ENCODE measurements at regions not wholly inside any gene's neighbourhood (a gene's known extent, or its start where the extent isn't known, plus 50 kb on each side); places are given as distances from the start of the nearest gene placed in this dataset.

DNA sequence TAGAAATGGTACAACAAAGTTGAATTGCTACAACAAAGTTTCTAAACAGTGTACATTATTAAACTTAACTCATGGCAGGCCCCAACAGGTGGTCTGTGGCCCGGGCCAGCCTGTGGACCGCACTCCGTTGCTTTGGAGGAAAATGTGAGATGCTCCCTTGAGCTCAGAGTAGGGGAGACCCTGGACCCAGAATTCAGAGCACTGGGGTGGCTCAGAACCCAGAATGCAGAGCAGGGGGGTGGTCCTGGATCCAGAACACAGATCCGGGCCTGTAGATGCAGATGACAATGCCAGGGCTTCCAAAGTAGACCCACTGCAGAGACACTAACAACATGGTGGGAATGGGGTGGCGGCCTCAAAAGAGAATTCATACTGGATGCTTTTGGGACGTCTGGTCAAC is 311.0 kb downstream of the NDUFA10 start:
- TF ChIP-seq CTCF (IDR thresholded peaks at IDR 0.05) (no peak), POLR2A (IDR thresholded peaks at IDR 0.05) (no peak)

Data from testis (tissue), 2 donors.